ENCODE measurements at regions not wholly inside any gene's neighbourhood (a gene's known extent, or its start where the extent isn't known, plus 50 kb on each side); places are given as distances from the start of the nearest gene placed in this dataset.

DNA sequence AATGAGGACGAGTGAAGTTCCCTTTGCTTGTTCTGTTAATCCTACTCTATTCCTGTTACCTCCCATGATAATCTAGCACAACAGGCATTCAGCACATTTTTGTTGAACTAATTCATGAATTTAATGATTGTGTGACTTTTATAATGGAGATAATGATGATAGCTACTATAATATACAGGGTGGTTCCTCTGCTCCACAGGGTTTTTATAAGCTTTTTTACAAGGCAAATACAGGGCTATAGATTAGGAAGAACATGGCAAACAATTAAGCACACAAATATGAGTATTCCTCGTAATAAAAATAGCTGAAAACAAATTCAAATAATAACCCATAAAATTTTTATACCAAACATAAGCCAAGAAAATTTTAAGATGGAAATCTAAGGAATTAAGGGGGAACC is 145.6 kb upstream of the TMTC1 start:
- no peak for TF ChIP-seq EZH2 (IDR thresholded peaks at IDR 0.05; ENCODE audit: low read length)
- TF ChIP-seq, protein P1, sequence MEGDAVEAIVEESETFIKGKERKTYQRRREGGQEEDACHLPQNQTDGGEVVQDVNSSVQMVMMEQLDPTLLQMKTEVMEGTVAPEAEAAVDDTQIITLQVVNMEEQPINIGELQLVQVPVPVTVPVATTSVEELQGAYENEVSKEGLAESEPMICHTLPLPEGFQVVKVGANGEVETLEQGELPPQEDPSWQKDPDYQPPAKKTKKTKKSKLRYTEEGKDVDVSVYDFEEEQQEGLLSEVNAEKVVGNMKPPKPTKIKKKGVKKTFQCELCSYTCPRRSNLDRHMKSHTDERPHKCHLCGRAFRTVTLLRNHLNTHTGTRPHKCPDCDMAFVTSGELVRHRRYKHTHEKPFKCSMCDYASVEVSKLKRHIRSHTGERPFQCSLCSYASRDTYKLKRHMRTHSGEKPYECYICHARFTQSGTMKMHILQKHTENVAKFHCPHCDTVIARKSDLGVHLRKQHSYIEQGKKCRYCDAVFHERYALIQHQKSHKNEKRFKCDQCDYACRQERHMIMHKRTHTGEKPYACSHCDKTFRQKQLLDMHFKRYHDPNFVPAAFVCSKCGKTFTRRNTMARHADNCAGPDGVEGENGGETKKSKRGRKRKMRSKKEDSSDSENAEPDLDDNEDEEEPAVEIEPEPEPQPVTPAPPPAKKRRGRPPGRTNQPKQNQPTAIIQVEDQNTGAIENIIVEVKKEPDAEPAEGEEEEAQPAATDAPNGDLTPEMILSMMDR (optimal IDR thresholded peaks at IDR 0.05 in 1 of 3, IDR thresholded peaks at IDR 0.05 in 1 of 3, conservative IDR thresholded peaks at IDR 0.05 in 1 of 3; ENCODE audit: extremely low read depth in 1 of 3, insufficient read depth in 2 of 3, low read length in 3 of 3): no peak
- no peak for FAIRE-seq
- dilution Hi-C loops (cut with MboI; ENCODE audit: extremely low pct_ligation_motif_present, low sequenced_read_pairs): no loop called here

DNA sequence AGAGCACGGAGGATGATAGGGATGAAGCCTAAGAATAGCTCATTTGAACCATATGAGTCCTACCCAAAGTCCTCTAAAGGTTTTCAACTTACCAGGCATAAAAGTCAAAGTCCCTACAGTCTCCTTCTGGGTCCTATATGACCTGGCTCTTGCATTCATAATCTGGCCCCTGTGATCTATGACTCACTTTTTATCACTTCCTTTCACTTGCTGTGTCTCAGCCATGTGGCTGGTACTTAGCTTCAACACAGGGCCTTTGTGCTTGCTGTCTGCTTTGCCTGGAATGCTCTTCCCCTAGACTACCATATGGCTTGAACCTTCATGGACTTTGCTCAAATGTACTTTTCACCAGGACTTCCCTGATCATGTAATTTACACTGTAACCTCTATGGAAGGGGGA is 137.6 kb upstream of the TMTC1 start:
- no peak overlapping the region for H3K4me2 ChIP-seq (ENCODE audit: control insufficient read depth, extremely low read depth, insufficient read depth, low read depth, low read length)
- no peaks in the 10 kb centered on the region for H3K9me1 ChIP-seq (ENCODE audit: control insufficient read depth, extremely low read depth, insufficient read depth, low read length)
- no peaks in the 10 kb centered on the region for H3K36me3 ChIP-seq (ENCODE audit: control insufficient read depth in 2 of 2, extremely low read depth in 1 of 2, insufficient read depth in 2 of 2, low read length in 2 of 2)
- no peak overlapping the region for H3K27ac ChIP-seq (ENCODE audit: control insufficient read depth, insufficient read depth, low read length)
- no peak for TF ChIP-seq EZH2 (IDR thresholded peaks at IDR 0.05; ENCODE audit: low read length)
- TF ChIP-seq, protein P1 (optimal IDR thresholded peaks at IDR 0.05 in 1 of 3, IDR thresholded peaks at IDR 0.05 in 1 of 3, conservative IDR thresholded peaks at IDR 0.05 in 1 of 3; ENCODE audit: extremely low read depth in 1 of 3, insufficient read depth in 2 of 3, low read length in 3 of 3): no peak
- H3K79me2 ChIP-seq (ENCODE audit: control insufficient read depth, insufficient read depth, low read length): no peaks in the 10 kb centered on the region
- peak overlapping the region; percentile 58 for H2AFZ ChIP-seq (ENCODE audit: control insufficient read depth, low read length)
- no peaks in the 10 kb centered on the region for H4K20me1 ChIP-seq (ENCODE audit: control insufficient read depth, extremely low read depth, insufficient read depth, low read length)
- no peaks in the 10 kb centered on the region for H3K9me3 ChIP-seq (ENCODE audit: control insufficient read depth, low read depth, low read length)
- H3K27me3 ChIP-seq (ENCODE audit: control insufficient read depth, extremely low read depth, insufficient read depth, low read length): no peaks in the 10 kb centered on the region
- peak; percentile 9 for DNase-seq (ENCODE audit: low read depth, low spot score)
- no peak overlapping the region for H3K4me3 ChIP-seq (ENCODE audit: control insufficient read depth in 2 of 3, extremely low read depth in 1 of 3, insufficient read depth in 2 of 3, low read depth in 1 of 3, low read length in 3 of 3)
- no peak overlapping the region for H3K9ac ChIP-seq (ENCODE audit: control insufficient read depth, extremely low read depth, insufficient read depth, low read length)
- H3K4me1 ChIP-seq (ENCODE audit: control insufficient read depth, extremely low read depth, insufficient read depth, low read length): peaks cover 6% of the 10 kb centered on the region
- FAIRE-seq: peak; percentile 80
- dilution Hi-C loops (cut with MboI; ENCODE audit: extremely low pct_ligation_motif_present, low sequenced_read_pairs): no loop called here

More for the DNA sequence above, 145.6 kb upstream of the TMTC1 start:
- Histone ChIP-seq H3K79me2 (ENCODE audit: control insufficient read depth, insufficient read depth, low read length) (no peaks in the 10 kb centered on the region), H3K9ac (ENCODE audit: control insufficient read depth, extremely low read depth, insufficient read depth, low read length) (no peak overlapping the region), H3K4me1 (ENCODE audit: control insufficient read depth, extremely low read depth, insufficient read depth, low read length) (no peaks in the 10 kb centered on the region), H3K4me3 (ENCODE audit: control insufficient read depth in 2 of 3, extremely low read depth in 1 of 3, insufficient read depth in 2 of 3, low read depth in 1 of 3, low read length in 3 of 3) (no peak overlapping the region), H3K36me3 (ENCODE audit: control insufficient read depth in 2 of 2, extremely low read depth in 1 of 2, insufficient read depth in 2 of 2, low read length in 2 of 2) (no peaks in the 10 kb centered on the region), H2AFZ (ENCODE audit: control insufficient read depth, low read length) (no peak overlapping the region), H3K9me1 (ENCODE audit: control insufficient read depth, extremely low read depth, insufficient read depth, low read length) (no peaks in the 10 kb centered on the region), H3K27me3 (ENCODE audit: control insufficient read depth, extremely low read depth, insufficient read depth, low read length) (no peaks in the 10 kb centered on the region), H3K9me3 (ENCODE audit: control insufficient read depth, low read depth, low read length) (no peaks in the 10 kb centered on the region), H4K20me1 (ENCODE audit: control insufficient read depth, extremely low read depth, insufficient read depth, low read length) (no peaks in the 10 kb centered on the region), H3K4me2 (ENCODE audit: control insufficient read depth, extremely low read depth, insufficient read depth, low read depth, low read length) (no peak overlapping the region), H3K27ac (ENCODE audit: control insufficient read depth, insufficient read depth, low read length) (no peak overlapping the region)
- no peak for DNase-seq (ENCODE audit: low read depth, low spot score)

Data from keratinocyte (primary cell).